HG03521 (cell line): ENCODE measurements at regions not wholly inside any gene's neighbourhood (a gene's known extent, or its start where the extent isn't known, plus 50 kb on each side); places are given as distances from the start of the nearest gene placed in this dataset.

ENCODE experiments used
- ATAC-seq: cut with Tn5 transposase; IDR thresholded peaks from one replicate; pipeline ENCODE4 v1.9.1; 2021; ENCODE audit warnings: mild to moderate bottlenecking, moderate library complexity; ENCODE audit not compliant: unreplicated experiment

- no peak for ATAC-seq
These were observed 241.1 kb upstream of the DCN start for GRCh38 chr12:91423693-91424050.

- no peak for ATAC-seq
These were observed 240.4 kb upstream of the DCN start for GRCh38 chr12:91422811-91423692.

- ATAC-seq: no peak
These were observed 239.5 kb upstream of the DCN start for GRCh38 chr12:91422127-91422526.

- no peak for ATAC-seq
These were observed 237.2 kb upstream of the DCN start for GRCh38 chr12:91419809-91420208.

- no peak for ATAC-seq
These were observed 235.8 kb upstream of the DCN start for GRCh38 chr12:91418221-91419090.

- ATAC-seq: no peak
These were observed 235.0 kb upstream of the DCN start for GRCh38 chr12:91417650-91418049.

- ATAC-seq: no peak
These were observed 232.0 kb upstream of the DCN start for GRCh38 chr12:91414636-91415035.

GRCh38 chr12:91413581-91414546, 231.2 kb upstream of the DCN start:
- ATAC-seq: no peak

GRCh38 chr12:91406920-91407341, 224.3 kb upstream of the DCN start:
- ATAC-seq: no peak

GRCh38 chr12:91404441-91404840, 221.8 kb upstream of the DCN start:
- no peak for ATAC-seq

GRCh38 chr12:91401190-91401589, 218.6 kb upstream of the DCN start:
- no peak for ATAC-seq

GRCh38 chr12:91400271-91400670, 217.7 kb upstream of the DCN start:
- no peak for ATAC-seq

- no peak for ATAC-seq
These were observed 215.4 kb upstream of the DCN start for GRCh38 chr12:91397866-91398532.

GRCh38 chr12:91396293-91396692, 213.7 kb upstream of the DCN start:
- no peak for ATAC-seq

GRCh38 chr12:91395628-91396135, 213.1 kb upstream of the DCN start:
- ATAC-seq: no peak

GRCh38 chr12:91394903-91395302, 212.3 kb upstream of the DCN start:
- no peak for ATAC-seq

GRCh38 chr12:91388573-91388972, 206.0 kb upstream of the DCN start:
- ATAC-seq: no peak

- no peak for ATAC-seq
These were observed 205.0 kb upstream of the DCN start for GRCh38 chr12:91387461-91388134.

- ATAC-seq: no peak
These were observed 202.2 kb upstream of the DCN start for GRCh38 chr12:91384806-91385205.
